MCF 10A (cell line): ENCODE measurements at regions not wholly inside any gene's neighbourhood (a gene's known extent, or its start where the extent isn't known, plus 50 kb on each side); places are given as distances from the start of the nearest gene placed in this dataset.
A peak's percentile ranks its signal among the peaks of the same experiment; 100 is the strongest.

Experiments used
- BruUV-seq: library from RNA; stranded (reverse); fragments of 400-500 nt; replicated peaks from 2 replicates; lab custom pipeline; 2021; lab: Mats Ljungman, UMichigan
- CTCF ChIA-PET: fragments of 300-600 bp; sonication (Branson Sonifier 250); formaldehyde crosslinking; extraction: SDS; loops from one replicate; lab custom pipeline; 2021; ENCODE audit warnings: antibody characterized with exemption, inconsistent platforms; lab: Yijun Ruan, JAX
- POLR2A ChIA-PET: fragments of 300-600, 350-650 bp; sonication (Branson Sonifier 250); formaldehyde crosslinking; extraction: SDS; loops from one replicate; lab custom pipeline; 2020; ENCODE audit warnings: antibody characterized with exemption, inconsistent platforms; lab: Yijun Ruan, JAX
- DNase-seq: peaks from one replicate; pipeline ENCODE4 v3.0.0-alpha.2; 2018; ENCODE audit not compliant: unreplicated experiment
- H3K27ac Mint-ChIP-seq: one replicate; pipeline ENCODE4 v1.8.0; 2022; ENCODE audit warnings: mild to moderate bottlenecking, low read depth, mixed read lengths; ENCODE audit not compliant: unreplicated experiment
- H3K27me3 Mint-ChIP-seq: one replicate; pipeline ENCODE4 v1.8.0; 2022; ENCODE audit warnings: mixed read lengths; ENCODE audit not compliant: insufficient read depth, unreplicated experiment
- H3K36me3 Mint-ChIP-seq: one replicate; pipeline ENCODE4 v1.8.0; 2022; ENCODE audit warnings: mild to moderate bottlenecking, moderate library complexity, mixed read lengths; ENCODE audit not compliant: insufficient read depth, unreplicated experiment
- H3K4me1 Mint-ChIP-seq: one replicate; pipeline ENCODE4 v1.8.0; 2022; ENCODE audit warnings: mixed read lengths; ENCODE audit not compliant: insufficient read depth, unreplicated experiment
- H3K4me3 Mint-ChIP-seq: one replicate; pipeline ENCODE4 v1.8.0; 2022; ENCODE audit warnings: mild to moderate bottlenecking, moderate library complexity, mixed read lengths; ENCODE audit not compliant: unreplicated experiment
- H3K9me3 Mint-ChIP-seq: one replicate; pipeline ENCODE4 v1.8.0; 2022; ENCODE audit warnings: mixed read lengths; ENCODE audit not compliant: unreplicated experiment
- intact Hi-C: fragments of 100-400 bp; cut with micrococcal nuclease; formaldehyde crosslinking; loops from 2 replicates; pipeline ENCODE4 v1.14.1; 2022
- TF ChIP-seq, protein P1 (sequence below): fragments of 200-600 bp; IDR thresholded peaks from one replicate; pipeline ENCODE4 v1.8.0; 2022; ENCODE audit warnings: antibody characterized with exemption, mild to moderate bottlenecking; ENCODE audit not compliant: unreplicated experiment

DNA sequence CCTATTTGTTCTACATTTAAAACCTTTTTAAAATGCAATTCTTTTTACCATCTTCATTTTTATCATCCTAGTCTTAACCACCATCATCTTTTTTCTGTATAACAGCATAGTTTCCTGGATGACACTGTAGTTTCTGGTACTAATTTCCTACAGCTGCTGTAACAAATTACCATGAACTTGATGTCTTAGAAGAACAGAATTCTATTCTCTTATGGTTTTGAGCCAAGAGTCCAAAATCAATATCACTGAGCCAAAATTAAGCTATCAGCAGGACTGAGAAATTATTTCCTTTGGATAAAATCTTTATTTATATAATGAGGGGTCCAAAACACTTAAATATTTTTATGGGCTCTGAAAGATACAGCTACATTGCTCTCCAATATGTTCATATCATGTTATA, 539.3 kb downstream of the METTL4 start:
- TF ChIP-seq, protein P1, sequence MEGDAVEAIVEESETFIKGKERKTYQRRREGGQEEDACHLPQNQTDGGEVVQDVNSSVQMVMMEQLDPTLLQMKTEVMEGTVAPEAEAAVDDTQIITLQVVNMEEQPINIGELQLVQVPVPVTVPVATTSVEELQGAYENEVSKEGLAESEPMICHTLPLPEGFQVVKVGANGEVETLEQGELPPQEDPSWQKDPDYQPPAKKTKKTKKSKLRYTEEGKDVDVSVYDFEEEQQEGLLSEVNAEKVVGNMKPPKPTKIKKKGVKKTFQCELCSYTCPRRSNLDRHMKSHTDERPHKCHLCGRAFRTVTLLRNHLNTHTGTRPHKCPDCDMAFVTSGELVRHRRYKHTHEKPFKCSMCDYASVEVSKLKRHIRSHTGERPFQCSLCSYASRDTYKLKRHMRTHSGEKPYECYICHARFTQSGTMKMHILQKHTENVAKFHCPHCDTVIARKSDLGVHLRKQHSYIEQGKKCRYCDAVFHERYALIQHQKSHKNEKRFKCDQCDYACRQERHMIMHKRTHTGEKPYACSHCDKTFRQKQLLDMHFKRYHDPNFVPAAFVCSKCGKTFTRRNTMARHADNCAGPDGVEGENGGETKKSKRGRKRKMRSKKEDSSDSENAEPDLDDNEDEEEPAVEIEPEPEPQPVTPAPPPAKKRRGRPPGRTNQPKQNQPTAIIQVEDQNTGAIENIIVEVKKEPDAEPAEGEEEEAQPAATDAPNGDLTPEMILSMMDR, result no peak
- Mint-ChIP-seq H3K4me1 (peaks cover 11% of the 10 kb centered on the region), H3K9me3 (no peaks in the 10 kb centered on the region), H3K27me3 (no peaks in the 10 kb centered on the region), H3K4me3 (no peak overlapping the region), H3K36me3 (no peaks in the 10 kb centered on the region), H3K27ac (no peak overlapping the region)
- ChIA-PET CTCF (no interaction called here), POLR2A (interaction anchor here (1.3 kb wide), 1 partner anchor 11 kb away, joined by 3 read pairs; no protein-coding TSS in a partner anchor)
- DNase-seq, result no peak
- BruUV-seq, result no TSS peak
- intact Hi-C loops, result no loop called here

DNA sequence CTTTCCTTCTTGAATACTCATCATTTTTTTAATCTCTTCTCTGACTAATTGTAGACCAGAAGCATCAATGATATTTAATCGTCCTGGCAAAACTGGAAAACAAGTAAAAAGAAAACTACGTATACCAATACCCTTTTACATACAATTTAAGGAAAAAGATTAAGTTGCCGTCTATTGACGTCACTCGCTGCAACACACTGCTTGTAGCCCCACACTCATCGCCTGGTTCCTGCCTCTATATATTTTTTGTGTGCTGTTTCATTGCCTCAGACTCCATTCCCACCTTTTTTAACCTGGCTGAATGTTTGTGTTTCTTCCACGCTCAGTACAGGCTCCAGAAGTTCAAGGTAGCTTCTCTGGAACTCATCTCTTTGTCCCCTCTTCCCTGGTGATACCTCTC, 536.2 kb downstream of the METTL4 start:
- no TSS peak for BruUV-seq
- CTCF ChIA-PET, result interaction anchor here (0.7 to 0.9 kb wide), 3 partner anchors 19 to 69 kb away, joined by 3 to 4 read pairs (median 3); no protein-coding TSS in a partner anchor
- H3K27ac Mint-ChIP-seq, result no peak overlapping the region
- no peaks in the 10 kb centered on the region for H3K9me3 Mint-ChIP-seq
- TF ChIP-seq, protein P1, result no peak
- peaks cover 11% of the 10 kb centered on the region for H3K4me1 Mint-ChIP-seq
- H3K27me3 Mint-ChIP-seq, result no peaks in the 10 kb centered on the region
- DNase-seq, result no peak
- H3K36me3 Mint-ChIP-seq, result no peaks in the 10 kb centered on the region
- H3K4me3 Mint-ChIP-seq, result no peak overlapping the region
- intact Hi-C loops, result no loop called here
- POLR2A ChIA-PET, result no interaction called here

DNA sequence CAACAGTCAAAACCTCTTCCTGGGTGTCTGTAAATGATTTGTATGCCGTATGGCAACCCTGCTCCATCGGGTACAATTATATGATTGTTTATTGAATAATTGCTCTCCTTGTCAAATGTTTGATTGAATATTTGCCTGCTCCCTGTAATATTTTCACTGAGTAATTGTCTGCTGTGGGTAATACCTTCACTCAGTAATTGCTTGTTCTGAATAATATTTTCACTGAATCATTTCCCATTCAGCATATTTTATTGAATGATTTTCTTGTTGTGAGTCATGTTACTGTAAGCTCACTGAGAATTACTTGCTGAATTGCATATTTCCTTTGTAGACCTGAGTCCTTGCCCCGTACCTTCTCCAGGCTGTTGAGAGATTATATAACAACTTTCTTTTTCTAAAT, 535.2 kb downstream of the METTL4 start:
- ChIA-PET POLR2A (interaction anchor here (0.7 kb wide), 2 partner anchors 78 to 1377 kb away, joined by 3 read pairs; no protein-coding TSS in a partner anchor), CTCF (interaction anchor here (0.6 kb wide), 1 partner anchor 1165 kb away, joined by 3 read pairs; no protein-coding TSS in a partner anchor)
- intact Hi-C loops, result no loop called here
- no peaks in the 10 kb centered on the region for H3K36me3 Mint-ChIP-seq
- peak overlapping the region; percentile 2 for H3K4me3 Mint-ChIP-seq
- H3K4me1 Mint-ChIP-seq, result peaks cover 11% of the 10 kb centered on the region
- no TSS peak for BruUV-seq
- no peaks in the 10 kb centered on the region for H3K9me3 Mint-ChIP-seq
- H3K27me3 Mint-ChIP-seq, result no peaks in the 10 kb centered on the region
- peak overlapping the region; percentile 37 for H3K27ac Mint-ChIP-seq
- peak; percentile 35 for DNase-seq
- TF ChIP-seq, protein P1, result no peak

DNA sequence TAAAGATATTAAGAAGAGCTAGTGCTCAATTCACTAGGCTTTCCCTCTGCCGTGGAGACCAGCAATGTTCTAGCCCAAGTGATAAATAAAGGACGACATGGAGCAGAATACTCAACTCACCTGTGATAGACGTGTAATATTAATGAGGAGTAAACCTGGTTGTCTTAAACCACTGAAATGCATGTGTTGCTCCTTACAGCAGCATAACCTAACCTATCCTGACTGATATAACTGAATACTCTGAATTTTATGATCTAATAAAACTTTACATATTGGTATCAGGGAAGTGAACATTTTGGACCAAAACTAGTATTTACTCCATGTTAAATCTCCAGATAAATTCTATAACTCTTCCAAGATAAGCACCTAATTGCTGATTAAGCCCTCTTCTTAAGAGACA, 531.0 kb downstream of the METTL4 start:
- no peaks in the 10 kb centered on the region for H3K27me3 Mint-ChIP-seq
- TF ChIP-seq, protein P1, result no peak
- H3K4me3 Mint-ChIP-seq, result no peak overlapping the region
- peaks cover 2% of the 10 kb centered on the region for H3K9me3 Mint-ChIP-seq
- BruUV-seq, result no TSS peak
- intact Hi-C loops, result no loop called here
- H3K36me3 Mint-ChIP-seq, result no peaks in the 10 kb centered on the region
- no peak overlapping the region for H3K27ac Mint-ChIP-seq
- no peak for DNase-seq
- POLR2A ChIA-PET, result no interaction called here
- peaks cover 11% of the 10 kb centered on the region for H3K4me1 Mint-ChIP-seq
- CTCF ChIA-PET, result interaction anchor here (0.6 kb wide), 1 partner anchor 1878 kb away, joined by 3 read pairs; no protein-coding TSS in a partner anchor
